ENCODE measurements at regions not wholly inside any gene's neighbourhood (a gene's known extent, or its start where the extent isn't known, plus 50 kb on each side); places are given as distances from the start of the nearest gene placed in this dataset.

GRCh38 chr15:95888762-95889161 lies 441.7 kb upstream of the NR2F2 start:
- peak; percentile 31; the same call in 1 of the 2 replicates for TF ChIP-seq CTCF (IDR thresholded peaks at IDR 0.05; ENCODE audit: low read depth, low read length)
- no peak for TF ChIP-seq EZH2phosphoT487 (IDR thresholded peaks at IDR 0.05; ENCODE audit: low read depth)

Measured in OCI-LY3 (cell line).